ENCODE measurements at regions not wholly inside any gene's neighbourhood (a gene's known extent, or its start where the extent isn't known, plus 50 kb on each side); places are given as distances from the start of the nearest gene placed in this dataset.

- Histone ChIP-seq H3K36me3 (no peaks in the 10 kb centered on the region), H3K4me3 (ENCODE audit: low read depth, low read length) (no peak overlapping the region), H3K9me3 (ENCODE audit: severe bottlenecking) (no peaks in the 10 kb centered on the region), H3K27me3 (ENCODE audit: insufficient read depth, low read depth, severe bottlenecking) (no peaks in the 10 kb centered on the region), H3K27ac (no peak overlapping the region)
- DNase-seq = no peak
- no peak for TF ChIP-seq CTCF (IDR thresholded peaks at IDR 0.05; ENCODE audit: low read depth, low read length)
Measured at GRCh38 chr1:90335558-90335957, 340.6 kb downstream of the ZNF326 start.

GRCh38 chr1:90334137-90334536 lies 339.2 kb downstream of the ZNF326 start:
- no peaks in the 10 kb centered on the region for H3K9me3 ChIP-seq (ENCODE audit: severe bottlenecking)
- H3K4me3 ChIP-seq (ENCODE audit: low read depth, low read length) = no peak overlapping the region
- no peaks in the 10 kb centered on the region for H3K36me3 ChIP-seq
- no peaks in the 10 kb centered on the region for H3K27me3 ChIP-seq (ENCODE audit: insufficient read depth, low read depth, severe bottlenecking)
- no peak for TF ChIP-seq CTCF (IDR thresholded peaks at IDR 0.05; ENCODE audit: low read depth, low read length)
- DNase-seq = no peak
- H3K27ac ChIP-seq = no peak overlapping the region

GRCh38 chr1:90325168-90325567 lies 330.3 kb downstream of the ZNF326 start:
- no peaks in the 10 kb centered on the region for H3K36me3 ChIP-seq
- no peaks in the 10 kb centered on the region for H3K27me3 ChIP-seq (ENCODE audit: insufficient read depth, low read depth, severe bottlenecking)
- no peak overlapping the region for H3K4me3 ChIP-seq (ENCODE audit: low read depth, low read length)
- no peak for DNase-seq
- H3K27ac ChIP-seq = no peak overlapping the region
- no peak for TF ChIP-seq CTCF (IDR thresholded peaks at IDR 0.05; ENCODE audit: low read depth, low read length)
- no peaks in the 10 kb centered on the region for H3K9me3 ChIP-seq (ENCODE audit: severe bottlenecking)

GRCh38 chr1:90322186-90322585 lies 327.3 kb downstream of the ZNF326 start:
- Histone ChIP-seq H3K36me3 (no peaks in the 10 kb centered on the region), H3K27me3 (ENCODE audit: insufficient read depth, low read depth, severe bottlenecking) (no peaks in the 10 kb centered on the region)
- no peak for TF ChIP-seq CTCF (IDR thresholded peaks at IDR 0.05; ENCODE audit: low read depth, low read length)

GRCh38 chr1:90319918-90320317 lies 325.0 kb downstream of the ZNF326 start:
- DNase-seq = no peak
- H3K4me3 ChIP-seq (ENCODE audit: low read depth, low read length) = no peak overlapping the region
- H3K27me3 ChIP-seq (ENCODE audit: insufficient read depth, low read depth, severe bottlenecking) = no peaks in the 10 kb centered on the region
- TF ChIP-seq CTCF (IDR thresholded peaks at IDR 0.05; ENCODE audit: low read depth, low read length) = no peak
- H3K27ac ChIP-seq = no peak overlapping the region
- no peaks in the 10 kb centered on the region for H3K36me3 ChIP-seq
- H3K9me3 ChIP-seq (ENCODE audit: severe bottlenecking) = no peaks in the 10 kb centered on the region

More at GRCh38 chr1:90322186-90322585, 327.3 kb downstream of the ZNF326 start:
- no peak overlapping the region for H3K4me3 ChIP-seq (ENCODE audit: low read depth, low read length)
- no peak for DNase-seq
- H3K9me3 ChIP-seq (ENCODE audit: severe bottlenecking) = no peaks in the 10 kb centered on the region
- no peak overlapping the region for H3K27ac ChIP-seq

GRCh38 chr1:90318431-90318830 lies 323.5 kb downstream of the ZNF326 start:
- no peak overlapping the region for H3K4me3 ChIP-seq (ENCODE audit: low read depth, low read length)
- TF ChIP-seq CTCF (IDR thresholded peaks at IDR 0.05; ENCODE audit: low read depth, low read length) = no peak
- H3K27me3 ChIP-seq (ENCODE audit: insufficient read depth, low read depth, severe bottlenecking) = no peaks in the 10 kb centered on the region
- H3K27ac ChIP-seq = no peak overlapping the region
- no peak for DNase-seq
- no peaks in the 10 kb centered on the region for H3K9me3 ChIP-seq (ENCODE audit: severe bottlenecking)
- no peaks in the 10 kb centered on the region for H3K36me3 ChIP-seq
